HG03442 (cell line): ENCODE measurements at regions not wholly inside any gene's neighbourhood (a gene's known extent, or its start where the extent isn't known, plus 50 kb on each side); places are given as distances from the start of the nearest gene placed in this dataset.

Experiments used
- ATAC-seq: cut with Tn5 transposase; IDR thresholded peaks from one replicate; pipeline ENCODE4 v1.9.1; 2021; ENCODE audit warnings: mild to moderate bottlenecking, moderate library complexity; ENCODE audit not compliant: unreplicated experiment

- ATAC-seq, result no peak
These were observed 135.4 kb upstream of the GNPDA2 start for GRCh38 chr4:44861756-44862155.

- no peak for ATAC-seq
These were observed 133.1 kb upstream of the GNPDA2 start for GRCh38 chr4:44859477-44859876.

GRCh38 chr4:44848466-44848865, 122.1 kb upstream of the GNPDA2 start:
- no peak for ATAC-seq

- no peak for ATAC-seq
These were observed 119.6 kb upstream of the GNPDA2 start for GRCh38 chr4:44845993-44846392.

GRCh38 chr4:44845309-44845708, 119.0 kb upstream of the GNPDA2 start:
- no peak for ATAC-seq

- no peak for ATAC-seq
These were observed 116.2 kb upstream of the GNPDA2 start for GRCh38 chr4:44842531-44842930.

GRCh38 chr4:44817930-44818329, 91.6 kb upstream of the GNPDA2 start:
- ATAC-seq, result no peak

GRCh38 chr4:44806071-44806470, 79.7 kb upstream of the GNPDA2 start:
- ATAC-seq, result no peak

GRCh38 chr4:44804301-44804700, 77.9 kb upstream of the GNPDA2 start:
- ATAC-seq, result no peak

GRCh38 chr4:44801384-44801783, 75.0 kb upstream of the GNPDA2 start:
- ATAC-seq, result no peak

GRCh38 chr4:44791831-44792230, 65.5 kb upstream of the GNPDA2 start:
- ATAC-seq, result no peak

- ATAC-seq, result no peak
These were observed 50.8 kb upstream of the GNPDA2 start for GRCh38 chr4:44777115-44777514.
